ENCODE measurements at regions not wholly inside any gene's neighbourhood (a gene's known extent, or its start where the extent isn't known, plus 50 kb on each side); places are given as distances from the start of the nearest gene placed in this dataset.
"Not testable (repeated sequence)": the region's sequence is repeated elsewhere in the genome, so short reads cannot be mapped to it uniquely, and the experiment has no call there.

- Histone ChIP-seq H3K9me3 (no peaks in the 10 kb centered on the region), H3K9ac (no peak overlapping the region), H3K36me3 (no peaks in the 10 kb centered on the region), H3K27ac (no peak overlapping the region), H3K4me1 (no peaks in the 10 kb centered on the region), H4K20me1 (no peaks in the 10 kb centered on the region), H3K27me3 (no peaks in the 10 kb centered on the region), H3K4me3 (no peak overlapping the region), H3K4me2 (no peak overlapping the region)
- no peak for TF ChIP-seq Cebpa-rat (IDR thresholded peaks at IDR 0.05)
These were observed 404.3 kb downstream of the JRKL start for GRCh38 chr11:96794152-96794551.

GRCh38 chr11:96798445-96798844 is 408.6 kb downstream of the JRKL start:
- Histone ChIP-seq H3K4me1 (no peaks in the 10 kb centered on the region), H3K4me2 (no peak overlapping the region), H3K27me3 (no peaks in the 10 kb centered on the region), H3K9me3 (no peaks in the 10 kb centered on the region), H3K9ac (no peak overlapping the region), H3K4me3 (no peak overlapping the region), H4K20me1 (no peaks in the 10 kb centered on the region), H3K36me3 (no peaks in the 10 kb centered on the region), H3K27ac (no peak overlapping the region)
- no peak for TF ChIP-seq Cebpa-rat (IDR thresholded peaks at IDR 0.05)

GRCh38 chr11:96815236-96815635 is 425.4 kb downstream of the JRKL start:
- H3K36me3 ChIP-seq, result no peaks in the 10 kb centered on the region
- H3K4me1 ChIP-seq, result no peaks in the 10 kb centered on the region
- no peak overlapping the region for H3K4me3 ChIP-seq
- no peak overlapping the region for H3K27ac ChIP-seq
- no peak overlapping the region for H3K4me2 ChIP-seq
- no peak for TF ChIP-seq Cebpa-rat (IDR thresholded peaks at IDR 0.05)
- H3K27me3 ChIP-seq, result no peaks in the 10 kb centered on the region
- no peaks in the 10 kb centered on the region for H4K20me1 ChIP-seq
- H3K9me3 ChIP-seq, result no peaks in the 10 kb centered on the region
- H3K9ac ChIP-seq, result no peak overlapping the region

GRCh38 chr11:96817482-96818399 is 427.9 kb downstream of the JRKL start:
- H3K9ac ChIP-seq, result no peak overlapping the region
- no peak overlapping the region for H3K4me2 ChIP-seq
- H3K27me3 ChIP-seq, result no peaks in the 10 kb centered on the region
- no peaks in the 10 kb centered on the region for H4K20me1 ChIP-seq
- TF ChIP-seq Cebpa-rat (IDR thresholded peaks at IDR 0.05), result no peak
- no peaks in the 10 kb centered on the region for H3K9me3 ChIP-seq
- no peak overlapping the region for H3K27ac ChIP-seq
- no peaks in the 10 kb centered on the region for H3K4me1 ChIP-seq
- no peaks in the 10 kb centered on the region for H3K36me3 ChIP-seq
- H3K4me3 ChIP-seq, result no peak overlapping the region

- no peak for TF ChIP-seq Cebpa-rat (IDR thresholded peaks at IDR 0.05)
- H3K36me3 ChIP-seq, result no peaks in the 10 kb centered on the region
- H3K27me3 ChIP-seq, result no peaks in the 10 kb centered on the region
- no peaks in the 10 kb centered on the region for H3K4me1 ChIP-seq
- H3K9me3 ChIP-seq, result no peaks in the 10 kb centered on the region
- no peak overlapping the region for H3K4me2 ChIP-seq
- H3K27ac ChIP-seq, result no peak overlapping the region
- H3K4me3 ChIP-seq, result no peak overlapping the region
- H3K9ac ChIP-seq, result no peak overlapping the region
- no peaks in the 10 kb centered on the region for H4K20me1 ChIP-seq
These were observed 437.4 kb downstream of the JRKL start for GRCh38 chr11:96827164-96827563.

GRCh38 chr11:96841792-96842191 is 452.0 kb downstream of the JRKL start:
- Histone ChIP-seq H3K36me3 (no peaks in the 10 kb centered on the region), H3K4me2 (no peak overlapping the region)
- no peak for TF ChIP-seq Cebpa-rat (IDR thresholded peaks at IDR 0.05)

GRCh38 chr11:96842731-96843130 is 452.9 kb downstream of the JRKL start:
- Histone ChIP-seq H3K9ac (no peak overlapping the region), H3K36me3 (no peaks in the 10 kb centered on the region), H3K4me3 (no peak overlapping the region), H3K4me2 (no peak overlapping the region), H3K27me3 (no peaks in the 10 kb centered on the region), H4K20me1 (no peaks in the 10 kb centered on the region), H3K4me1 (no peaks in the 10 kb centered on the region), H3K9me3 (no peaks in the 10 kb centered on the region), H3K27ac (no peak overlapping the region)
- no peak for TF ChIP-seq Cebpa-rat (IDR thresholded peaks at IDR 0.05)

More at GRCh38 chr11:96841792-96842191, 452.0 kb downstream of the JRKL start:
- Histone ChIP-seq H3K9me3 (no peaks in the 10 kb centered on the region), H3K9ac (no peak overlapping the region), H4K20me1 (no peaks in the 10 kb centered on the region), H3K4me3 (no peak overlapping the region), H3K27ac (no peak overlapping the region), H3K4me1 (no peaks in the 10 kb centered on the region), H3K27me3 (no peaks in the 10 kb centered on the region)

- Histone ChIP-seq H3K4me1 (no peaks in the 10 kb centered on the region), H3K9me3 (no peaks in the 10 kb centered on the region), H3K27me3 (no peaks in the 10 kb centered on the region), H3K4me2 (no peak overlapping the region), H3K4me3 (no peak overlapping the region), H4K20me1 (no peaks in the 10 kb centered on the region), H3K27ac (no peak overlapping the region), H3K36me3 (no peaks in the 10 kb centered on the region), H3K9ac (no peak overlapping the region)
- no peak for TF ChIP-seq Cebpa-rat (IDR thresholded peaks at IDR 0.05)
These were observed 464.6 kb downstream of the JRKL start for GRCh38 chr11:96854425-96854824.

- not testable (repeated sequence) for H3K9me3 ChIP-seq, H3K9ac ChIP-seq, H3K4me2 ChIP-seq, H3K27me3 ChIP-seq, H3K27ac ChIP-seq, H3K4me3 ChIP-seq, H4K20me1 ChIP-seq, H3K36me3 ChIP-seq
- peaks cover 16% of the 10 kb centered on the region for H3K4me1 ChIP-seq
These were observed 471.9 kb downstream of the JRKL start for GRCh38 chr11:96861722-96862121.

- H4K20me1 ChIP-seq, result no peaks in the 10 kb centered on the region
- H3K36me3 ChIP-seq, result no peaks in the 10 kb centered on the region
- no peak for TF ChIP-seq Cebpa-rat (IDR thresholded peaks at IDR 0.05)
- H3K27me3 ChIP-seq, result no peaks in the 10 kb centered on the region
- H3K9ac ChIP-seq, result no peak overlapping the region
- H3K27ac ChIP-seq, result no peak overlapping the region
- peaks cover 16% of the 10 kb centered on the region for H3K4me1 ChIP-seq
- H3K4me3 ChIP-seq, result no peak overlapping the region
- H3K9me3 ChIP-seq, result peaks cover 10% of the 10 kb centered on the region
- no peak overlapping the region for H3K4me2 ChIP-seq
These were observed 473.7 kb downstream of the JRKL start for GRCh38 chr11:96863520-96863919.

Data from BLaER1 (cell line).